Neural cell (in vitro differentiated cells): ENCODE measurements at regions not wholly inside any gene's neighbourhood (a gene's known extent, or its start where the extent isn't known, plus 50 kb on each side); places are given as distances from the start of the nearest gene placed in this dataset.

ENCODE experiments used
- MXI1 ChIP-seq: fragments of 450-650 bp; conservative IDR thresholded peaks from 2 replicates; pipeline ENCODE4 v1.6.1; 2014; ENCODE audit warnings: antibody characterized with exemption, mild to moderate bottlenecking; ENCODE audit not compliant: poor library complexity, severe bottlenecking
- POLR2AphosphoS5 ChIP-seq: IDR thresholded peaks from 2 replicates; pipeline ENCODE4 v1.6.1; 2012
- TF ChIP-seq, protein P1 (sequence below): fragments of 450-650 bp; IDR thresholded peaks from 2 replicates; pipeline ENCODE4 v1.5.1; 2014; ENCODE audit warnings: antibody characterized with exemption, mild to moderate bottlenecking, moderate library complexity; ENCODE audit not compliant: poor library complexity, severe bottlenecking
- TF ChIP-seq, protein P2 (sequence below): IDR thresholded peaks from 2 replicates; pipeline ENCODE4 v1.6.1; 2012; ENCODE audit warnings: borderline replicate concordance

DNA sequence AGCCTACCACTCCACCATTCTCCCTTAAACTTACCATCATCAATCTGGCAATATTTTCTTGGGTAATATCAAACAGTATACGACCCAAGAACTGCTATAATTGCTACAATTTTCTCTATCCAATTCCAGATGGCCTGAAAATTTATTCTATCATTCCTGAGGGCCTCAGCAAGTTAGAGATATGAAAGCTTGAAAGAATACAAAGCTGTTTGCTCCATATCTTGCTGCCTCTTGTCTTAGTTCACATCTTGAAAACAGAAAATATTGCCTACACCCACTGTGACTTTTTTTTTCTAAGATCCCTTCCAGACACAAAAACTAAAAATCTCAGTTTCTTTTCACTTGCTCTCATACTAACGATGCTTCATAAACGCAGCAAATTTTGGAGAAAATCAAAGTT, 898.9 kb downstream of the OTOL1 start:
- TF ChIP-seq, protein P1, sequence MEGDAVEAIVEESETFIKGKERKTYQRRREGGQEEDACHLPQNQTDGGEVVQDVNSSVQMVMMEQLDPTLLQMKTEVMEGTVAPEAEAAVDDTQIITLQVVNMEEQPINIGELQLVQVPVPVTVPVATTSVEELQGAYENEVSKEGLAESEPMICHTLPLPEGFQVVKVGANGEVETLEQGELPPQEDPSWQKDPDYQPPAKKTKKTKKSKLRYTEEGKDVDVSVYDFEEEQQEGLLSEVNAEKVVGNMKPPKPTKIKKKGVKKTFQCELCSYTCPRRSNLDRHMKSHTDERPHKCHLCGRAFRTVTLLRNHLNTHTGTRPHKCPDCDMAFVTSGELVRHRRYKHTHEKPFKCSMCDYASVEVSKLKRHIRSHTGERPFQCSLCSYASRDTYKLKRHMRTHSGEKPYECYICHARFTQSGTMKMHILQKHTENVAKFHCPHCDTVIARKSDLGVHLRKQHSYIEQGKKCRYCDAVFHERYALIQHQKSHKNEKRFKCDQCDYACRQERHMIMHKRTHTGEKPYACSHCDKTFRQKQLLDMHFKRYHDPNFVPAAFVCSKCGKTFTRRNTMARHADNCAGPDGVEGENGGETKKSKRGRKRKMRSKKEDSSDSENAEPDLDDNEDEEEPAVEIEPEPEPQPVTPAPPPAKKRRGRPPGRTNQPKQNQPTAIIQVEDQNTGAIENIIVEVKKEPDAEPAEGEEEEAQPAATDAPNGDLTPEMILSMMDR: no peak
- TF ChIP-seq POLR2AphosphoS5 (no peak), MXI1 (no peak)
- TF ChIP-seq, protein P2, sequence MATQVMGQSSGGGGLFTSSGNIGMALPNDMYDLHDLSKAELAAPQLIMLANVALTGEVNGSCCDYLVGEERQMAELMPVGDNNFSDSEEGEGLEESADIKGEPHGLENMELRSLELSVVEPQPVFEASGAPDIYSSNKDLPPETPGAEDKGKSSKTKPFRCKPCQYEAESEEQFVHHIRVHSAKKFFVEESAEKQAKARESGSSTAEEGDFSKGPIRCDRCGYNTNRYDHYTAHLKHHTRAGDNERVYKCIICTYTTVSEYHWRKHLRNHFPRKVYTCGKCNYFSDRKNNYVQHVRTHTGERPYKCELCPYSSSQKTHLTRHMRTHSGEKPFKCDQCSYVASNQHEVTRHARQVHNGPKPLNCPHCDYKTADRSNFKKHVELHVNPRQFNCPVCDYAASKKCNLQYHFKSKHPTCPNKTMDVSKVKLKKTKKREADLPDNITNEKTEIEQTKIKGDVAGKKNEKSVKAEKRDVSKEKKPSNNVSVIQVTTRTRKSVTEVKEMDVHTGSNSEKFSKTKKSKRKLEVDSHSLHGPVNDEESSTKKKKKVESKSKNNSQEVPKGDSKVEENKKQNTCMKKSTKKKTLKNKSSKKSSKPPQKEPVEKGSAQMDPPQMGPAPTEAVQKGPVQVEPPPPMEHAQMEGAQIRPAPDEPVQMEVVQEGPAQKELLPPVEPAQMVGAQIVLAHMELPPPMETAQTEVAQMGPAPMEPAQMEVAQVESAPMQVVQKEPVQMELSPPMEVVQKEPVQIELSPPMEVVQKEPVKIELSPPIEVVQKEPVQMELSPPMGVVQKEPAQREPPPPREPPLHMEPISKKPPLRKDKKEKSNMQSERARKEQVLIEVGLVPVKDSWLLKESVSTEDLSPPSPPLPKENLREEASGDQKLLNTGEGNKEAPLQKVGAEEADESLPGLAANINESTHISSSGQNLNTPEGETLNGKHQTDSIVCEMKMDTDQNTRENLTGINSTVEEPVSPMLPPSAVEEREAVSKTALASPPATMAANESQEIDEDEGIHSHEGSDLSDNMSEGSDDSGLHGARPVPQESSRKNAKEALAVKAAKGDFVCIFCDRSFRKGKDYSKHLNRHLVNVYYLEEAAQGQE: no peak
